ENCODE measurements at regions not wholly inside any gene's neighbourhood (a gene's known extent, or its start where the extent isn't known, plus 50 kb on each side); places are given as distances from the start of the nearest gene placed in this dataset.

DNA sequence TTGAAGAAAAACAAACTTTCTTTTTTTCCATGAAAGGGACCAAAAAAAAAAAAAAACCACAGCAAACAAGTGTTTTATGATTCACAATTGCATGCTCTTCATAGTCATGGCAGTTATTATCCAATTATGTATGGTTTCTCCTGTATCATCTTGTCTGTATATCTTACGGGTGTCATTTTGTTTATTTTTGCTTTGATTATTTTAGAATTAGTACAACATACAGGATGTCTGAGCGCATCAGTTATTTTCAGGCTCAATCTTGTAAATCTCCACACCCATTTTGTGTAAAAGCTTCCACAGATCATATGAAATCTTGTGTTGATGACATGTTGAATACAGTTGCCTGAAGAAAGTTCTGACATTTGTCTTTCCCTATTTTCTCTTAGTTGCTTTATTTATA lies 280.3 kb downstream of the KLF5 start:
- no peaks in the 10 kb centered on the region for H3K9me3 Mint-ChIP-seq
- TF ChIP-seq, protein P1, sequence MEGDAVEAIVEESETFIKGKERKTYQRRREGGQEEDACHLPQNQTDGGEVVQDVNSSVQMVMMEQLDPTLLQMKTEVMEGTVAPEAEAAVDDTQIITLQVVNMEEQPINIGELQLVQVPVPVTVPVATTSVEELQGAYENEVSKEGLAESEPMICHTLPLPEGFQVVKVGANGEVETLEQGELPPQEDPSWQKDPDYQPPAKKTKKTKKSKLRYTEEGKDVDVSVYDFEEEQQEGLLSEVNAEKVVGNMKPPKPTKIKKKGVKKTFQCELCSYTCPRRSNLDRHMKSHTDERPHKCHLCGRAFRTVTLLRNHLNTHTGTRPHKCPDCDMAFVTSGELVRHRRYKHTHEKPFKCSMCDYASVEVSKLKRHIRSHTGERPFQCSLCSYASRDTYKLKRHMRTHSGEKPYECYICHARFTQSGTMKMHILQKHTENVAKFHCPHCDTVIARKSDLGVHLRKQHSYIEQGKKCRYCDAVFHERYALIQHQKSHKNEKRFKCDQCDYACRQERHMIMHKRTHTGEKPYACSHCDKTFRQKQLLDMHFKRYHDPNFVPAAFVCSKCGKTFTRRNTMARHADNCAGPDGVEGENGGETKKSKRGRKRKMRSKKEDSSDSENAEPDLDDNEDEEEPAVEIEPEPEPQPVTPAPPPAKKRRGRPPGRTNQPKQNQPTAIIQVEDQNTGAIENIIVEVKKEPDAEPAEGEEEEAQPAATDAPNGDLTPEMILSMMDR (IDR thresholded peaks at IDR 0.05; ENCODE audit: unreplicated experiment in 3 of 3) = no peak
- no peaks in the 10 kb centered on the region for H3K4me1 Mint-ChIP-seq
- H3K36me3 Mint-ChIP-seq (ENCODE audit: low read depth) = no peaks in the 10 kb centered on the region
- no peaks in the 10 kb centered on the region for H3K27me3 Mint-ChIP-seq (ENCODE audit: low read depth)
- H3K27ac Mint-ChIP-seq = no peak overlapping the region
- H3K4me3 Mint-ChIP-seq = no peak overlapping the region

- no peak overlapping the region for H3K27ac Mint-ChIP-seq
- no peaks in the 10 kb centered on the region for H3K36me3 Mint-ChIP-seq (ENCODE audit: low read depth)
- H3K4me1 Mint-ChIP-seq = no peaks in the 10 kb centered on the region
- no peak overlapping the region for H3K4me3 Mint-ChIP-seq
- TF ChIP-seq, protein P1 (IDR thresholded peaks at IDR 0.05; ENCODE audit: unreplicated experiment in 3 of 3) = no peak
- H3K27me3 Mint-ChIP-seq (ENCODE audit: low read depth) = no peaks in the 10 kb centered on the region
- H3K9me3 Mint-ChIP-seq = no peaks in the 10 kb centered on the region
Observed at GRCh38 chr13:73338389-73338788, 279.6 kb downstream of the KLF5 start.

GRCh38 chr13:73337532-73337931 lies 278.7 kb downstream of the KLF5 start:
- H3K27me3 Mint-ChIP-seq (ENCODE audit: low read depth) = no peaks in the 10 kb centered on the region
- no peaks in the 10 kb centered on the region for H3K9me3 Mint-ChIP-seq
- H3K27ac Mint-ChIP-seq = no peak overlapping the region
- TF ChIP-seq, protein P1 (IDR thresholded peaks at IDR 0.05; ENCODE audit: unreplicated experiment in 3 of 3) = no peak
- no peaks in the 10 kb centered on the region for H3K36me3 Mint-ChIP-seq (ENCODE audit: low read depth)
- H3K4me3 Mint-ChIP-seq = no peak overlapping the region
- H3K4me1 Mint-ChIP-seq = no peaks in the 10 kb centered on the region

DNA sequence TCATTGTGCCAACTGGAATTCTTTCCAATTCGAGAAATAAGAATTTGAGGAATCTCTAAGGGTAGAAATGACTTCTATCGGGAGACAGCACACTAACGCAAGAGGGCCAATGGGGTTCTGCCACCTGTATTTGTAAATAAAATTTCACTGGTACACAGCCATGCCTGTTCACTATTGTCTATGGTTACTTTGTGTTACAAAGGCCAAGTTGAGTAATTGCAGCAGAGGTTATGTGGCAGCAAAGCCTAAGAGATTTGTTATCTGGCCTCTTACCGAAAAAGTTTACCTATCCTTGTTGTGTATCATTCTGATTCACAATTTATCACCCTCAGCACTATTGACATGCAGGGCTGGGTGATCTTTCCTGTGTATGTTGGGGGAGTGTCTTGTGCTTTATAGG lies 278.0 kb downstream of the KLF5 start:
- Mint-ChIP-seq H3K4me1 (no peaks in the 10 kb centered on the region), H3K27ac (no peak overlapping the region), H3K27me3 (ENCODE audit: low read depth) (no peaks in the 10 kb centered on the region), H3K36me3 (ENCODE audit: low read depth) (no peaks in the 10 kb centered on the region), H3K9me3 (no peaks in the 10 kb centered on the region), H3K4me3 (no peak overlapping the region)
- TF ChIP-seq, protein P1 (IDR thresholded peaks at IDR 0.05; ENCODE audit: unreplicated experiment in 3 of 3) = no peak

- H3K36me3 Mint-ChIP-seq (ENCODE audit: low read depth) = no peaks in the 10 kb centered on the region
- TF ChIP-seq, protein P1 (IDR thresholded peaks at IDR 0.05; ENCODE audit: unreplicated experiment in 3 of 3) = no peak
- no peaks in the 10 kb centered on the region for H3K9me3 Mint-ChIP-seq
- H3K4me1 Mint-ChIP-seq = no peaks in the 10 kb centered on the region
- no peaks in the 10 kb centered on the region for H3K27me3 Mint-ChIP-seq (ENCODE audit: low read depth)
- H3K4me3 Mint-ChIP-seq = no peak overlapping the region
- H3K27ac Mint-ChIP-seq = no peak overlapping the region
Observed at GRCh38 chr13:73335944-73336343, 277.1 kb downstream of the KLF5 start.

- Mint-ChIP-seq H3K4me3 (no peak overlapping the region), H3K36me3 (ENCODE audit: low read depth) (no peaks in the 10 kb centered on the region), H3K4me1 (no peaks in the 10 kb centered on the region), H3K27me3 (ENCODE audit: low read depth) (no peaks in the 10 kb centered on the region), H3K27ac (peak overlapping the region in 2 of 3 experiments; percentile 12 to 20), H3K9me3 (no peaks in the 10 kb centered on the region)
- TF ChIP-seq, protein P1 (IDR thresholded peaks at IDR 0.05; ENCODE audit: unreplicated experiment in 3 of 3) = no peak
Observed at GRCh38 chr13:73335210-73335609, 276.4 kb downstream of the KLF5 start.

All from nephron (organoid).